OCI-LY1 (cell line): ENCODE measurements at regions not wholly inside any gene's neighbourhood (a gene's known extent, or its start where the extent isn't known, plus 50 kb on each side); places are given as distances from the start of the nearest gene placed in this dataset.

ENCODE experiments used
- EZH2 ChIP-seq: fragments of 200-600 bp; sonication (generic), shearing (Covaris generic); IDR thresholded peaks from 2 replicates; pipeline ENCODE4 v1.8.0; 2017; ENCODE audit warnings: borderline replicate concordance, mixed run types, mild to moderate bottlenecking, antibody characterized with exemption, low read length, moderate library complexity, mixed read lengths
- TF ChIP-seq, protein P1 (sequence below): fragments of 200-600 bp; sonication (generic), shearing (Covaris generic); IDR thresholded peaks from 2 replicates; pipeline ENCODE4 v1.5.1; 2017; ENCODE audit warnings: mild to moderate bottlenecking, antibody characterized with exemption, low read length, moderate library complexity, mixed read lengths

DNA sequence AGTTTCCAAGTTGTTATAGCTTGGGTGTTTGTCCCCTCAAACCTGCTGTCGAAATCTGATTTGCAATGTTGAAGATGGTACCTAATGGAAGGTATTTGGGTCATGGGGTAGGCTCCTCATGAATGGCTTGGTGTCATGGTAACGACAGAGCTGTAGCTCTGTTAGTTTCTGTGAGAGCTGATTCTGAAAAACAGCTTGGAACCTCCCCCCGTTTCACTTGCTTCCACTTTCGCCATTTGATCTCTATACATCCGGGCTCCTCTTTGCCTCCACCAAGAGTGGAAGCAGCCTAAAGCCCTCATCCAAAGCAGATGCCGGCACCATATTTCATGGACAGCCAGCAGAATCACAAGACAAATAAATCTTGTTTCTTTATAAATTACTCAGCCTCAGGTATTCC is 1035.1 kb upstream of the SLC39A10 start:
- TF ChIP-seq, protein P1, sequence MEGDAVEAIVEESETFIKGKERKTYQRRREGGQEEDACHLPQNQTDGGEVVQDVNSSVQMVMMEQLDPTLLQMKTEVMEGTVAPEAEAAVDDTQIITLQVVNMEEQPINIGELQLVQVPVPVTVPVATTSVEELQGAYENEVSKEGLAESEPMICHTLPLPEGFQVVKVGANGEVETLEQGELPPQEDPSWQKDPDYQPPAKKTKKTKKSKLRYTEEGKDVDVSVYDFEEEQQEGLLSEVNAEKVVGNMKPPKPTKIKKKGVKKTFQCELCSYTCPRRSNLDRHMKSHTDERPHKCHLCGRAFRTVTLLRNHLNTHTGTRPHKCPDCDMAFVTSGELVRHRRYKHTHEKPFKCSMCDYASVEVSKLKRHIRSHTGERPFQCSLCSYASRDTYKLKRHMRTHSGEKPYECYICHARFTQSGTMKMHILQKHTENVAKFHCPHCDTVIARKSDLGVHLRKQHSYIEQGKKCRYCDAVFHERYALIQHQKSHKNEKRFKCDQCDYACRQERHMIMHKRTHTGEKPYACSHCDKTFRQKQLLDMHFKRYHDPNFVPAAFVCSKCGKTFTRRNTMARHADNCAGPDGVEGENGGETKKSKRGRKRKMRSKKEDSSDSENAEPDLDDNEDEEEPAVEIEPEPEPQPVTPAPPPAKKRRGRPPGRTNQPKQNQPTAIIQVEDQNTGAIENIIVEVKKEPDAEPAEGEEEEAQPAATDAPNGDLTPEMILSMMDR: no peak
- TF ChIP-seq EZH2: no peak
